ENCODE measurements at regions not wholly inside any gene's neighbourhood (a gene's known extent, or its start where the extent isn't known, plus 50 kb on each side); places are given as distances from the start of the nearest gene placed in this dataset.

DNA sequence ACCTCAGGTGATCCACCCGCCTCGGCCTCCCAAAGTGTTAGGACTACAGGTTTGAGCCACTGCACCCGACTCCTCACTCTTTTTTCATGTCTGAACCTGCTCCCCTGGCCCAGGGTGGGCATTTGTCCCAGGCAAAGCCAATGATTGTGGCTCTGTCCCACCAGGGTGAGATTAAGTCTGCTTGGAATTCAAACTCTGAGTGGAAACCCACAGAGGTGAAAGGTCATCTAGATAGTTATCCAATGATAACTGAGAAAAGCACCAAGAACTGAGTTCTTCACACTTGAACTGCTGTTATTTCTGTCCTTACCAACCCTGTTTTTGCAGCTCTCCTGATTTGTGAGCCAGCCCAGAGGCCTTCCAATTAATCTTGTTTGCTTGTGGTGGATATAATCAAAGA, 62.4 kb upstream of the ACVR1 start:
- FAIRE-seq (no peak), DNase-seq (ENCODE audit: extremely low spot score, insufficient read length, low read depth) (no peak)

DNA sequence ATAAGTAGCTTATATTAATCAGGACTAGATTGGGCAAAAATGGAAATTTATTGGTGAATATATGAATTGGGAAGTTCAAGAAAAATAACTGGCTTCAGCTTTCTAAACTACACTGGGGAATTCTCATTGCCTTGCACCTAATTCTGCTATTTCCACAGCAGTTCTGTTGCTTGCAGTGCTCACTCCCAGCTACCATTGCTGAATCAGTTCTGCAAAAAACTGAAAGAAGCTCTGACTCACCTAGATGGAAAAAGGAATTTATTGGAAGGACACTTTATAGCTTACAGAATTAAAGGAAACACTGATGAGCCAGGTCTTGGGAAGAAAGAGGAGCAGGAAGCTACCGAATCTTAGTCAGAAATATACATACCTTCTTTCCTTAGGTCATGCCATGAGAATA, 60.3 kb upstream of the ACVR1 start:
- DNase-seq (ENCODE audit: extremely low spot score, insufficient read length, low read depth) (no peak), FAIRE-seq (no peak)

DNA sequence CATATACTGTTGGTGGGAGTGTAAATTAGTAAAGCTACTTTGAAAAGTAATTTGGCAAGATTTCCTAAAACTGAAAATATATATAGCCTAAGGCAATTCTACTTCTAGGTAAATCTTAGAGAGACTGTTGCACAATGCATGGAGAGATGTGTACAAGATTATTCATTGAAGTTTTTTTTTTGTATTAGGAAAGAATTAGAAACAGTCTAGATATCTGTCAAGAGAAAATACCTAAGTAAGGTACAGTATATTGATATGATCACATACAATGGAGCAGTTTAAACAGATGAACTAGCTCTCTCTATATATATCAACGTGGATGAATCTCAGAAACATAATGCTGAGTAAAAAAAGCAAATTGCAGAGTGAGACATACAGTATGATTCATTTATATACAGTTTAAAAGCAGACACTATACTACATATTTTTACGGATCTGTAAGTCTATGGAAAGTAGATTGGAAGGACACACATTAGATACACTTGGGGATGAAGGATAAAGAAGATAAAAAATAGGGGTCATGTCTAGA, 59.3 kb upstream of the ACVR1 start:
- no peak for DNase-seq (ENCODE audit: extremely low spot score, insufficient read length, low read depth)
- no peak for FAIRE-seq

DNA sequence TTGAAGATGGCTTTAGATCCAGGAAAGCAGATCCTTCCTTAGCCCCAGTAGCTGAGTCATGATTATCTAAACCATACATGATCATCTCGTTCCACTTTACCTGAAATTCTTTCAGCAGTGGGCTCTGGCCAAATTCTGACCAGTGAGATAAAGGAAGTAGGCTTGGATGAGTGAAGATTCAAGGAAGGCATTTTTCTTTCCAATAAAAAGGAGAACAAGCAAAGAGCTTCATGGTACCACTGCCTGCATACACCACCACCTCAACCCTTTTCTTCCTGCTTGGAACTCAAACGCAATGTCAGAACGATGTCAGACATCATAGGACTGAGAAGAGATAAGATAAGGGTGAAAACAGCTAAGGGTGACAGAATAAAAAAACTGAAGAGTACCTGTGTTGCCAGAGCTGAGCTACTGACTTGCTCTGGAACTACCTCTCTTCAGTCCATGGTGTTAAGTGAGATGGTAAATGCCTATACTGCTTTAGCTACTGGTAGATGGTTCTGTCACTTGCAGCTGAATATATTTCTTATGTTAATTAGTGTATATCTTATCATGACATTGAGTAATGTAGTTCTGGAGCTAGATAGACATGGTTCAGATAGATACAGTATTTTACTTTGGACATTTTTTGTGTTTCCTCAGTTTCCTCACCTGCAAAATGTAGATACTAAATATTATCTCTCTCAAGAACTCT, 58.7 kb upstream of the ACVR1 start:
- DNase-seq (ENCODE audit: extremely low spot score, insufficient read length, low read depth) (no peak), FAIRE-seq (no peak)

DNA sequence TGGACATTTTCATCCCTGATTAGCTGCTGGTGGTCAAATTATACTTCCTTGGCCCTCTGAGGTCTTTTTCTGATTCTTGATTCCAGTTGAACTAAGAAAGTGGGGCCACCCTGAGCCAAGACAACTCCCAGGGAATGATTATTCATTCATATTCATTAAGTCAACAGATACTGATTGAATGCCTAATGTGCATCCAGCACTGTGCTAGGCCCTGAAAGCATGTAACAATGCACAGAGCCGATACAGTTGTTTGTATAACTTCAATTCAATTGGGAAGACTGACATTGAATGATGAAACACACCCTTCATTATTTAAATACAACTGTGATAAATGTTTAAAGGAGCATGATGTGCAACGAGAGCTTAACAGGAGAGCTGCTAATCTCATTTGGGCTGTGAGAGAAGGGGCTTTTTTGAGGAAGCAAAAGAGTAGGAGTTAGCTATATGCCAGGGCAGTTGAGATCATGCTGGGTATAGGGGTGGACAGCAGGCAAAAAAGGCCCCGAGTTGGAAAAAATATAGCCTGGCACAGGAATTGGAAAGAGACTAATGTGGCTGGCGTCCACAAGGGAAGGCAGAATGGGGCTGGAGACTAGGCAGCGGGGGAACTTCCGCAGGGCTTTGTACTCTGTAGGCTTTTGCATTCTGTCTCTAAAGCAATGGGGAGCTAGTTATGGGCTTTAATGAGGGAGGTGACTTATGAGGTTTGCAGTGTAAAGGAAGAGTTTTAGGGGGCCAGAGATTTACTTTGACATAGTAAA, 57.2 kb upstream of the ACVR1 start:
- DNase-seq (ENCODE audit: extremely low spot score, insufficient read length, low read depth): no peak
- no peak for FAIRE-seq

DNA sequence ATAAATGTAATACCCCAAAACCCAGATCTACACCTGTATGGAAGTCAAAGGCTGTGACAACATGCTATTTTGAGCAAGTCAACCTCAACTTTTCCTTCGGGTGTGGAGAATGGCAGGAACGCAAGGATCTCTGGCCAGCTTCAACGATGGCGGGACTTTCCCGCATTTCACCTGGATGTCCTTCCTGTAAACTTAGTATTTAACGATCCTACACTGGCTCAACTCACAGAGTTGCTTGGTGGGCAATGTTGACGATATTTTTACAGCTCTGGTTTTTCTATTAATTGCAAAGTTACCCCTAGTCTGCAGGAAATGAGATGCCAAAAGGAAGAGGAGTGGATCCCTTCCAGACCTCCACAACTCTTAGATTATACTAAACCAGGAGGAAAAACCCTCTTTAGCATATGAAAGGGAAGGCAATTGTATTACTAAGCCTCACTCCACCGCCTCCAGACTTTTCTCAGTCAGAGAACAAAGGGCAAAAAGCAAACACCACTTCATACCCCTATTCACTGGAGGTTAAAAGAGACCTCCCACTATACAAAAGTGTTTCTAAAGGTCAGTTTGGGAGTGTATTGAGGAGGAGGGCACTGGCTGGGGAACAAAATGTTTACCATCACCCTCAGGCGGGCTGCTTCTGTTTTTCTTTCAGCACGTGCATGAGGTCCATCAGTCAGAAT, 56.5 kb upstream of the ACVR1 start:
- FAIRE-seq: no peak
- no peak for DNase-seq (ENCODE audit: extremely low spot score, insufficient read length, low read depth)

DNA sequence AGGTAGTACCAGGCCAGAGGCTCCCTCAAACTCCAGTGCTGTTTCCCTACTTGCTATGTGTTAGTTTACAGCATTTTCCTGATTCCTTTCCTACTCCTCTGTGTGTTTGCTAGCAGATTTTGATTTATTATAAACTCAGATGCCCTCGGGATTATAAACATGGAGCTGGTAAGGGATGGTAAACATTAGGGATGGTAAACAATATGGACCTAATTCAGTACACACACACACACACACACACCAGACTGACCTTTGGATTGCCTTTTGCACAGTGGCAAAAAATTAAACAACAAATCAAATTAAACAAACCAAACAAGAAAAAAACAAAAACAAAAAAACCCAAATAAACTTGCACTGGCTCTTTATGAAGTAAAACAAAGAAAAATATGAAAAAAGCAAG, 55.4 kb upstream of the ACVR1 start:
- no peak for FAIRE-seq

DNA sequence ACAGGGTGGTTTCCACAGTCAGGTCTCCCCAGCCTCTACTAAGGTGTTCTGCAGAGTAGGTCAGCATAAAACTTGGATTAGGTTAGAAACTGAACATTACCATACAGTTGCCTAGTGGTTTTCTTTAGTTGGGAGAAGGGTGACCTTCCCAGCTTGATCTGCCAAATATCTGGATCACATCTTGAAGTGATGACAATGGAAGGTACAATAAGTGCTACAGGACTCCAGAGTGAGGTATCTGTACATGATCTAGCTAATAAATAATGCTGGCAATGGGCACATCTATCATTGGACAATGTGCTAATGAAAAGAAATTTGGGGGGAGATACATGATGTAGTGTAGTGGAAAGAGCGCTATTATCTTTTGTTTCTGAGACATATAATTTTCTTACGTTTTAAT, 54.6 kb upstream of the ACVR1 start:
- DNase-seq (ENCODE audit: extremely low spot score, insufficient read length, low read depth): no peak
- no peak for FAIRE-seq

More for the DNA sequence above, 55.4 kb upstream of the ACVR1 start:
- DNase-seq (ENCODE audit: extremely low spot score, insufficient read length, low read depth): no peak

DNA sequence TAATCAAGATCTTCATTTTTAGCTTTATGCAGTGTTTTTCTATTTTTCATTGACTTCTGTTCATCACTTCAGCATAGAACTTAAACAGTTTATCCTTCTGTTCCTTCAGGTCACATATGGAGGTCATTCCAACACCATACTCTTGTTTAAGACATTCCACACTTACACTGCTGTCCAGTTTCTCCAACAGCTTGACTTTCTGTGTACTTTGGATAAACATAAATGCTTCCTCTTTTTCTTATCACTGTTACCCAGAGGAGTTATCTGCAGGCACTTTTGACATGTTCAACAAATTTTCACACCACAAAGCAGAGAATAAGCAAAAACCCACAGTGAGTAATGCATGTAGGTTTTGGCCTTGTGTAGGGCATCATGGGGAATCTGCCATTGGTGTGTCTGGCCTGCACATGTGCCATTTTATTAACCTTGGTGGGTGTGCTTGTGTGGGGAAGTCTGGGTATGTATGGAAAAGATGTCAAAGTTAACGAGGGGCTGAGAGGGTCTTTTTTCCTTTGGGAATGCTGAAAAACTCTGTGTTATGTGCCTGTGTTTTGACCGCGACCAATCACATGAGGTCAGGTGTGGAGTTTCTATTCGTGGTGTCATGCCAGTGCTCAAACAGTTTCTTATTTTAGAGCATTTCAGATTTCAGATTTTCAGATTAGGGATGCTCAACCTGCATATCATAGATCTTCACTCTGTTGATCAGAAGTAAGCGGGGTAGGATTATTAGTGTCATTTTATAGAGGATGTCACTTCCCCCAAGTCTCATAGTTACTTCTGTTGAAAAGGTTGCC, 53.9 kb upstream of the ACVR1 start:
- DNase-seq (ENCODE audit: extremely low spot score, insufficient read length, low read depth) (no peak), FAIRE-seq (no peak)

DNA sequence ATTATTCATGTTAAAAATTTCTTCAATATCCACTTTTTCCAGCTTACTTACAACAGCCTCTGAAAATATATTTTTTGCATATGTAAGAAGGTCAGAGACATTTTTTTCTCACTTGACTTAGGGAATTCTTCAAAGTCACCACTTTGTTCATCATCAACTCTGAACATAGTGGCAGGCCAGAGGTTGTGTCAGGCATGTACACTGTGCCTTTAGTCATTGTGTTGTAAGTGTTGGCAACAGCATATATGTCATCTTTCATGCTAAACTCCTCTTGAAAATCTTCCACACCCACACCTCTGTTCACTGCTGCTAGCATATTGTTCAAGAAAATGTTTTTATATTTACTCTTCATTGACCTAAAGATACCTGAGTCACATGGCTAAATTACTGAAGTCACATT, 52.2 kb upstream of the ACVR1 start:
- DNase-seq (ENCODE audit: extremely low spot score, insufficient read length, low read depth) (no peak), FAIRE-seq (no peak)

DNA sequence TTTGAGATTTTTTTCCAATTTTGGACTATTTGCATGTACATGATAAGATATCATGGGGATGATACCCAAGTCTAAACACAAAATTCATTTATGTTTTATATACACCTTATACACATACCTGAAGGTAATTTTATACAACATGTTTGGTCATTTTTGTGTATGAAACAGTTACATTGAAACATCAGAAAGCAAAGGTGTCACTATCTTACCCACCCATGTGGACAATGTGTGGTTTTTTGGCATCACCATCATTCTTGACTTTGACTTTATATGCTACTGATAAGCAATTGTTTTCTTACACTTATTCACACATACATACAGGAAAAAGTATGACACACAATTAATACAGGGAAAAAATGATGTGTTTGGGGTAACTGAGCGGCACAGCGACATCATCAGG, 51.0 kb upstream of the ACVR1 start:
- FAIRE-seq (no peak), DNase-seq (ENCODE audit: extremely low spot score, insufficient read length, low read depth) (no peak)

All from GM18507 (cell line).